GM21381 (cell line): ENCODE measurements at regions not wholly inside any gene's neighbourhood (a gene's known extent, or its start where the extent isn't known, plus 50 kb on each side); places are given as distances from the start of the nearest gene placed in this dataset.

Experiments used
- ATAC-seq: cut with Tn5 transposase; IDR thresholded peaks from one replicate; pipeline ENCODE4 v1.9.1; 2021; ENCODE audit warnings: mild to moderate bottlenecking, moderate library complexity; ENCODE audit not compliant: unreplicated experiment

DNA sequence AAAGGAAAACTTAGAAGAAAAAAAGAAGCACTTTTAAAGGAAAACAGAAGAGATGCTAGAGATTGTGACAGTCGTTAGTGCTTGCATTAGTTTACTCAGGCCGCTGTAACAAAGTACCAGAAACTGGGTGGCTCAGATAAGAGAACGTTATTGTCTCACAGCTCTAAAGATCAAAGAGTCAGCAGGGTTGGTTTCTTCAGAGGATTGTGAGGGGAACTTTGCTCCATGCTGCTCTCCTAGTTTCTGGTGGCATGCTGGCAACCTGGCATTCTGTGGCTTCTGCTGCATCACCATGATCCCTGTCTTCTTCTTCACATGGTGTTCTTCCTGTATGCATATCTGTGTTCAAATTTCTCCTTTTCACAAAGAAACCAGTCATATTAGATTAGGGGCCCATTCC, 119.4 kb upstream of the PLEKHA5 start:
- ATAC-seq: no peak

DNA sequence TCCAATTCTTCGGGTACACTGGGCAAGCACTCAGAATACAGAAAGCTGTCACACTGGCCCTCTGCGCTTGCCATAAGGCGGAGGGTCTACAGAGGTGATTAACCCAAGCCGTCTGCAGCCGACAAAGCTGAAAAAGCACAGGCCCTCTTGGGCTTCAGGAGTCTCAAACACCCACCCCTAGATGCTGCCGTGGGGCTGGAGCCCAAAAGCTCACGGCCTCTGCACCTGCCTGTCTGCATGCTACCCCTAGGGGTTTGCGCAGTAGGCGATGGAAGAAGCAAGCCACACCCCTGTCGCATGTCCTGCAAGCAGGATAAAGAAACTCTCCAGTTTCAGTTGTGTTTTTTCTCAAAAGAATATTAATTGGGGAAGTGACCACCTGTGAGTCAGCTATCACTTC, 118.8 kb upstream of the PLEKHA5 start:
- ATAC-seq: no peak

DNA sequence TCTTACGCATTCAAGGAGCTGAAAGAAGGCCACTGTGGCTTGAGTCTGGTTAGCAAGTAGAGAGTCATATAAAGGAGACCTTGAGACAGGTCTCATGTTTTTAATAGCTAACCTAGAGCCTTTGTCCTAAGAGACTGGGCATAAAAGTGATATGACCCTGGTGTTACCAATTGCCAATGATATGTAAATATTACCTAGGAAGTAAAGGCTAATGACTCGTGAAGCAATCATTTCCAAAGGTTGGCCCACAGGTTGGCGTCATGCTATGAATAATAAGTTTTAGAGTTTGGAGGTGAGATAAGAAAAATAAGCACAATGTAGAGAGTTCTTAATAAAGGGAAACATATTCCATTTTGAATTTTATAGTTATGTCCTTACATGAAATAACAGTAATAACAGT, 116.6 kb upstream of the PLEKHA5 start:
- no peak for ATAC-seq

DNA sequence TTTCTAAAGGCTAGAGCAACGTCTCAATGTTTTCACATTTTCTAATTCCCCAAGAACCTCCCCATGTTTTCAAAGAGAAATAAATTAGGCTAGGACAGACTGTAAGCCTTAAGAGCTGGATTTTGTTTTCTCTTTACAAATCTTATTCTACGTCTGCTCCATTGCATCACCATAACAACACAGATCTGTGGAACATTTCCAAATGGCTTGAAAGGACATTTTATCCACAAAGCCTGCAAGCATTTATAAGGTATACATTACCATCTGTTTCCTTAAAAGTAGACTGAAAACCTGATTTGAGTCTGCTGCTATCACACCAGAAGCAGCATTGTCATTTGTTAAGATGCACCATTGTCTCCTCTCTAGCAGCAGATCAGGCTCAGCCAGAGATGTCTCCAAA, 115.3 kb upstream of the PLEKHA5 start:
- no peak for ATAC-seq

DNA sequence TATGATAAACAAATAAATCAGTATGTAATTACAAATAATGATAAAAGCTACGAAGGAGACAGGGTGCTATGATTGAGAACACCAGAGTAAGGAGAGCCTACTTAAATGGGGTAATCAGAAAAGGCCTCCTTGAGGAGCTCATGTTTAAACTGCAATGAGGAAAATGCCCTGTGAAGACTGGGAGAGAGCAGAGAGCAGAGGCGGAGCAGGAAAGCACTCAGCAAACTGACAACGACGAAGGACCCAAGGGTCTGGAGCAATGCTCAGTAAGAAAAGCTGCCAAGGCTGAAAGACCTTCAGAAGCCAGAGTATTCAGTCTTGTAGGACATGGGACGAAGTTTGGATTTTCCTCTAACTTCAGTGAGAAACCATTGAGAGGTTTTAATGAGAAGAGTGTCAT, 114.2 kb upstream of the PLEKHA5 start:
- no peak for ATAC-seq

DNA sequence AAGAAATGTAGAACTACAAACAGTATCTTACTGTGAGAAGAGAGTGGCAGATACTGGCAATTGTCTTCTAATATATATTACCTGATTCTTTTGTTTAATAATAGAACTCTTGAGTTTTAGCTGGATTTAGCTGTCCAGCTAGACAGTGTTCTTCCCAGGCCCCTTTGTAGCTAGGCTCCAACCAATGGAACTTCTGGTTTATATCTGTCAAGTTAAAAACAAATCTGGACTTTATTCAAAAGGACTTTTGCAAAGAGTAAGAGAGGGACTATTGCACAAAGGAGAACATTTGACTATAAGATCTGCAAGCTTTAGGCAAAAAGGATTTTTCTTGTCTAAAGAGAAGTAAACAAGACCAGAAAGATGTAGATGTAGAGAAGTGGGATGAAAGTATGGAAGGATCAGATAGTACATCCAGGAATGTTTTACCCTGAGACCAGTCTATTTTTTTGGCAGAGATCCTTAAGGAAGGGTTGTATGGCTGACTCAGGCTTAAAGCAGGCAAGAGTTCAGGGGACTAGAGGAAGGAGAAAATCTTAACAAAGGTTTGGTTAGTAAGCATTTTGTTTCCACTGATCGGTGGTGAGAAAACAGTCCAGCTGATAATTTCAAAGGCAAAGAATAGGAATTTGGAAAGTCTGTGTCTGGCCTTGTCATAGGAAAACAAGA, 111.1 kb upstream of the PLEKHA5 start:
- no peak for ATAC-seq

DNA sequence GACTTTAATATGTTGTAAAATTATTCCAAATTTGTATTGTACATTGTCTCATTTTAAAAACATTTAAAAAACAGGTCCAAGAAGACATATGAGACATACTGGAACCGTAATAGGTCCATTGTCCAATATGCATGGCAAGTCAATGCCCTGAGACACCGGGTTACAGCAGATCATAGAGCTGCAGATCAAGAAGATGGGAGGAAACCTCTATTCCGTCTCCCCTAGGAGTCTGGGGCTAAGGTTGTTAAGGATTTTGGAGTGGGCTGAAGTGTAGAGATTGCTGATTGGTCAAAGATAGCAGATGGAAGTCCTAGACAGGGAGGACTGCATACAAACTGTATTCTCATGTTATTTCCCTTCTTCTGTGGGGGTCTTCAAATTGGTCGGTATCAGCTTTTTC, 108.3 kb upstream of the PLEKHA5 start:
- no peak for ATAC-seq

DNA sequence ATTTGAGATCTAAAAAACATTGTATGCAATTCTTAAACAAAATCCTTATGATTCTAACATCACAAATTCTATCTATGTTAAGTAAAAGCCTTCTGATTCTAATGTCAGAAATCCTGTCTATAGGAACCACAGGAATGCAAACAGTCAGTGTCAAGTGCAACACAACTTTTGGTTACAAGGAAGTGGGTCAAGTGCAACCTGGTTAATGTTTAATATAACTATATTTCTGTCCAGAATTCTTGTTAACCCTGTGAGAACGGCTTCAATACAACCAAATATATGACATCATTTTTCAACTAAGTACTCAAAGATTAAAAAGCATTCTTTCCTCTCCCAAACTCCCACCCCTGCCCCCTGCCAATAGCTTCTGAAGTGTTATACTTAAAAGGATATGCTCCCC, 107.9 kb upstream of the PLEKHA5 start:
- no peak for ATAC-seq

DNA sequence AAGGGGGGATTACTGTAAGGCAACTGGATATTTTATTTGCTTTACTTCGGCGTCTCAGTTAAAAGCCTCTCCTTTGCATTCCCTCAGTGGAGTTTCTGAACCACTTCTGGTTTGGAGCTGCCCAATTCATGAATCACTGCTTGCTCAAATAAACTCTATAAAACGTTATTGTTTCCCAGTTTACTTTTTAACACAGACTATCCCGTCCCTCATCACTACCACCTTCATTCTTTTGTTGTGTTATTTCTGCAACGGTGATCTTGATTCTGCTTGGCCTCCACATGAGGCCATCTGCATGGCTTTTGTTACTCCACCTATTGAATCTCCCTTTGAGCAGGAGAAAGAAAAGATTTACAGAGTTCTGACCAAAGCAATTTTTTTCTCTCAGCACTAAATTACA, 104.0 kb upstream of the PLEKHA5 start:
- no peak for ATAC-seq

DNA sequence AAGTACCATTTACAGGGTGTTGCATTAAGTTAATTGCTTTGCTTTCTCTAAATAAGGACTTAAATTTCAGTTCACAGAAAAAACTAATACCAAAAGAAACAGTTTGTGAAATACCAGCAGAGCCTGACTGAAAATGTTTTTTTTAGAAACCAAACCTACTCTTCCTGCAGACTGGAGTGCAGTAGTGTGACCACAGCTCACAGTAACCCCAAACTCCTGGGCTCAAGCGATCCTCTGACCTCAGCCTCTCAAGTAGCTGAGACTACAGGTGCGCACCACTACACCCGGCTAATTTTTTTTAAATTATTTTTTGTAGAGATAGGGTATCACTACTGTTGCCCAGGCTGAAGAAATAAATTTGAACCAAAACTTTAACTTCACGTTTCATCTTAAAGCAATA, 103.5 kb upstream of the PLEKHA5 start:
- ATAC-seq: no peak

DNA sequence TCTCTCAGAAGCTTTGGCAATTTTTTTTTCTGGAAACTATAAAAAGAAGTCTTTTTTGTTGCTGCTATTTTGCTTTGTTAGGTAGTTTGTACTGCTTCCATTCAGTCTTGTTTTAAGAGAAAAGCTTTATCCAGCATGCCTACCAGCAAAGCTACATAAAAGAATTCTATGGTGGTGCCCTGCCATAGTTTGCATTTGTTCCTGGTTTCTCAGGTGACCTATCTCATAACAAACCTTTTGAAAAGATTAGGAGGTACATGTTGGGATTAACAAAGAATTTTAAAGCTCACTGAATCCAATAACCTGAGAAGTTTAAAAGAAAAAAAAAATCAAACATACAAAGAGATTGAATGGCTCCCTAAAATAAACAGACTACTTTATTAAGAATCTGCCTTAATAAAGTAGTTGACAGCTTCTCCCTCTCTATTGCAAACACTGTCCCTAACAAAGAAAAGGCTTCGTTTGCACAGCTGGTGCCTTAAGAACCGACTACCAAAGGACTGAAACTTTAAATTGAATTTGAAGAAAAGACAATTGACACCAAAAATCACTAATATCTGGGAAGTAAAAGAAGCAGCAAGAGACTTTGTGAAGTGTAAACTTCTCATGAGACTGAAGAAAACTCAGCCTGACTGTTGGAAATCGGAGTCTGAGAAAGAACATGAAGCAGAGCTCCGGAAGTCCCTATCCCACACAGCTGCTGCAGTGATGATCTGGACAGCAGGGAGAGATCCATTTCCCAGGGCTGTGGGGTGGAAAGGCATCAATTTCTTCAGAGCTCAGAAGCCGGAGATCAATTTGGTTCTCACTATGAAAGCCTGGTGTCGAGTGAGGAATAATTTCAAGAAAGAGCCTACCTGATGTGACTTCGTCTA, 102.7 kb upstream of the PLEKHA5 start:
- no peak for ATAC-seq

DNA sequence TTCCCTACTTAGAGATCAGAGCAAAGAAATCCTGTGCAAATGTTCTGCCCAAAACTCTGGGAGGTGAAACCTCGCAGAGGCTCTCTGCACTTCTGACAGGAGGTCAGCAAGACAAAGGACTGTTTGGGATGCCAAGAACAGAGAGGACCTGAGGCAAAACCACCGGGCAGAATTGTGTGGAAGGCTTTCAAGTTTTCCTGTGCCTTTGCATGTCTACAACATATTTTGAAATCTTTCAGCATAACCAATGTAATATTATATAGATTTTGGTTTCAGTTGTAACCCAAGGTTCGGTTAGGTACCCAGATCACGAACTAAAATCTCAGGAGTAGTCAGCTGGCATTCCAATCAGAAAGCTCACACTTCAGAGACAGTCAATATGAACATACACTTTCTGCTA, 99.4 kb upstream of the PLEKHA5 start:
- no peak for ATAC-seq

DNA sequence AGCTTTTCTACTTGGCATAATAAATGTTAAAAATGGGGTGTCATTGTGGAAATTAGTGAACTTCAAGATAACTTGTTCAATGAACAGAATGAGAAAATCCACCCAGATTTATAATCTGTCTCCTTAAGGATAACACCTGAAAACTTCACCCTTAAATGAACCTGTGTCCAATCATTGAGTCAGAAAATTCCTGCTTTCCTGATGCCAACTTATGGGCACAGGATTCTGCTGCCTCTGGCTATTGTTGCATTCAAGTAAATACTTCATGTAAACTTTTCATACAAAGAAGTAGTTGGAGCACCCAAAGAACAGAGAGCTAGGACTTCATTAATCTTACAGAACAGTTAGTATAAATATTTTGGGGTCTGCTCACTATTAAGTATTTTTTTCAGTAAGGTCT, 98.9 kb upstream of the PLEKHA5 start:
- no peak for ATAC-seq

DNA sequence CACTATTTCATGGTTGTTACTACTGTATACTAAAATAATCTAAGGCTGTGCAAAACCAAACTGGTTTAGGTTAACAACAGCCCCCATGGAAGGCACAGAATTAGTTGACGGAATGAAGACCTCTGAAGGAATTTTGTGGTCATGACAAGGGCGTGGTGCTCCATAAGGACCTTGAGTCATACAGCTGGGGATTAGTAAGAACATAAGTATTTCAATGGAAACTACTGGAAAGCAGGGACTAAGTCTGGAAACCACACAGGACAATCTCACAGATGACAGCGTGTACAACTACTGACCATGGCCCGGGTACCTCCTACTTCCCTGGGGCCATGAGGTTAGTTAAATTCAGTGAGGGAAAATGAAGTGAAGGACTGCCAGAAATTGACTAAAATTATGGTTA, 98.5 kb upstream of the PLEKHA5 start:
- ATAC-seq: no peak

DNA sequence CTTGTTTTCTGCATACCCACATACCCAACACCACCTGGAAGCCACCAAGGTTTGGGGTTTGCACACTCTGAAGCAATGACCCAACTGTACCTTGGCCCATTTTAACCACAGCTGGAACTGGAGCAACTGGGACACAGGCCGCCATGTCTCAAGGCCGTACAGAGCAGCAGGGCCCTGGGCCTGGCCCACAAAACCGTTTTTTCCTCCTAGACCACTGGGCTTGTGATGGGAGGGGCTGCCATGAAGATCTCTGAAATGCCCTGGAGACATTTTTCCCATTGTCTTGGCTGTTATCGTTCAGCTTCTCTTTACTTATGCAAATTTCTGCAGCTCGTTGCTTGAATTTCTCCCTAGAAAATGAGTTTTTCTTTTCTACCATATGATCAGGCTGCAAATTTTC, 96.7 kb upstream of the PLEKHA5 start:
- ATAC-seq: no peak

DNA sequence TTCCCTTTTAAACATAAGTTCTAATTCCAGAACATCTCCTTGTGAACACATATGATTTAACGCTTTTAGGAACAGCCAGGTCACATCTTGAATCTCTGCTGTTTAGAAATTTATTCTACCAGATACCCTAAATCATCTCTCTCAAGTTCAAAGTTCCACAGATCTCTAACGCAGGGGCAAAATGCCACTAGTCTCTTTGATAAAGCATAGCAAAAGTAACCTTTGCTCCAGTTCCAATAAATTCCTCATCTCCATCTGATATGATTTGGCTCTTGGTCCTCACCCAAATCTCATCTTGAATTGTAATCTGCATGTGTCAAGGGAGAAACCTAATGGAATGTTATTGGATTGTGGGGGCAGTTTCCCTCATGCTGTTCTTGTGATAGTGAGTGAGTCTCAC, 96.3 kb upstream of the PLEKHA5 start:
- ATAC-seq: no peak

DNA sequence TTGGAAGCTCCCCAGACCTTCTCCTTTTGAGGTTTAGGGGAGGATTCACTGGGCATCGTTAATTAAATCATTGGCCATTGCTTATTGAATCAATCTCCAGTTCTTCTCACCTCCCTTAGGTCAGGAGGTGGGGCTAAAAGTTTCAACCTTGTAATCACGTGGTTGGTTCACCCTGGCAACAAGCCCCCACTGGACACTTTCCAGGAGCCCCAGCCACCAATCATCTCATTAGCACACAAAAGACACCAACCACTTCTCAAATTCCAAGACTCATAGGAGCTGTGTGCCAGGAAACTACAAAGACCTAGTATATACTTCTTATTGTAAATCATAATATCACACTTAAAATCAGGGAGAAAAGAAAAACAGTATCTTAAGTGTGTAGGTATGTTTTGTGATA, 94.6 kb upstream of the PLEKHA5 start:
- no peak for ATAC-seq

DNA sequence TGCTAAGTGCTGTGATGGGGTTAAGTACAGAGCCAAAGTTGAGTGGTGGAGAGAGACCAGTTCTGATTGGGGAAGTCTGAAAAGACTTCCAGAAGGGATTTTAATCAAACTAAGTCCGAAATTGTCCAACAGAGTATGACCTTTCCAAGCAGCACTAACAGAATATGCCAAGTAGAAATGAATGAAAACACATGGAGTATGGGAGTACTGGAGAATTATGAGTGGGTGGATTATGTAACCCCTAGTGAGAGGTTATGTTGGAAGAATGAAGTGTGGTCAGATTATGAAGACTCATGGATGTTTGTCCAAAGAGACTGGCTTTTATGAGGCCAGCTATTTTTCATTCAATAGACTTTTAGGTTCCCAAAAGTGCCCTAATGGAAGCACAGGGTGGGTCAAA, 94.0 kb upstream of the PLEKHA5 start:
- no peak for ATAC-seq

DNA sequence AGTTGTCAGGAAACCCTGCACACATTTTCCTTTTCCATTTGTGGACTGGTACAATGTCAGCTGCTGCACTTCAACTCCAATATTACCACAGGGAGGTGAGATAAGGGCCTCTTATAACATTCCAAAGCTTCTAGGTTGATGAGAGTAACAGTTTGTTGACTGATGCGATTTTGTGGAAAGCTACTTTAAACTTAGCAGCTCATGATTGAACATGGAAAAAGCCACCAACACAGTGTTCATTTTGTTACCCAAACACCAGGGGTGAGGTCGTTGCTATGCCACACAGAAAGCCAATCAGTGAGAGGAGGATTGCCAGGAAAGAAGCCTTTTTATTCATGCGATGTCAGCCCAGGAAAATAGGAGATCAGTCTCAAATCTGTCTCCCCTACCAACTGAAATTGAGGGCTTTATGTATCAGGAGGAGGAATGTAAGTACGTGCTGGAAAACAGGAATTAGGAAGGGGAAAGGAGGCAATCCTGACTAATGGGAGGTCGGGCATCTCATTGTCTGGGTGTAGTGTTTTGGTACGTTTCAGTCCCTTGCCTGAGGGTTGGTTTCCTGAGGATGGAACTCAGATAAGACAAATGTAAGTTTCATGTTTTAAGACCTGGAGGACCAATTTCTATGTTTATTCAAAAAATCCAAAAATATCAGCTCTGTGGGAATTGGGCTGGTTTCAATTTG, 92.7 kb upstream of the PLEKHA5 start:
- no peak for ATAC-seq

DNA sequence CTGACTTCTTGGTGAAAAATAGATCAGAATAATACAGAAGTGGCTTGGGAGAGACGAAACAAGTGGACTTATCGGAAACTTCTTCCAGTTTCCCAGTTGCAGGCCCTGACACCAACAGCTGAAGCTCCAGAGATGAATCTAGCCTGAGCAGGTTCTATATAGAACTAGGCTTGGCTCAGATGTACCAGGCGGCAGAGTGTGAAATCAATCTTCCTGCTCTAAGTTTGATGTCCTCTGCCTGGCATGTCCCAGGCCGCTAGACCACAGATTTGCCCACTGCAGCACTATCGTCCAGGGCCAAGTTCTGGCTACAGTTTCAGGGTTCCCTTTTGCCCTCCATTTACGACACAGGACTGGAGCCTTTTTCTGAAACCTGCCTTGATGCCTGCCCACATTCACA, 91.3 kb upstream of the PLEKHA5 start:
- no peak for ATAC-seq

DNA sequence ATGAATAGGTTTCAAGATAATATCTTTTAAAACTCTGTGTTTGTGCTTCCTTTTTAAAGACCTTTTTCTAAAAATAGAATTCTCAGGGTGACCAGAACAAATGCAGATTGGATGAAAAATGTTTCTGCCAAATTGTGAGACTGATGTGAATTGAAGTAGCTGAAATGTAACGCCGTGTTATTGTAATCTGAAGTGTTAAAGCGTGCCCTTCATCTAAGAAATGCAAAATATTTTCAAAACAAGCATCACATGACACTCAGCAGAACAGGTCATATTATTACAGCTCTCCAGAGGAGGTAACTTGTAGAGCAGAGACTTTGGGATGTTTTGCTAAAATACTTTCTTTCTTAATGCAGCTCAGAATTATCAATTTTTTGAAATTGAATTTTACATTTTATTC, 90.0 kb upstream of the PLEKHA5 start:
- no peak for ATAC-seq

DNA sequence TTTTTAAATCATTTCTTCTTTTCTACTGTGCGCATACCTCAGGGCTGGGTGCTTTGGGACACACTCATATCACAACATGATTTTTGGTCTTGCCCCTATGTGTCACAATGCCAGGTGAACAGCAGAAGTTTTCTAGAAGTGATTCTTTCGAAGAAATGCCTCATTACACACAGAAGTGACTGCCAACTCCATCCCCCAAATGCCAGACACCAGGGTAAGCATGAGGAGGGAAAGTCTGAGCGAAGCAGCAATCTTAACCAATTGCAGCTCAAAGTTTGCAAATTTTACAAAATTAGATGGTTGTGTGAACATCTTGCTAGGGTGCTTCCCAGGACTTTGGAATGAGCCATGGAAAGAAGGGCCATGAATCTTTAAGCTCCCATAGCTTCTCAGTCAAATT, 87.3 kb upstream of the PLEKHA5 start:
- no peak for ATAC-seq
